GM18867 (cell line): ENCODE measurements at regions not wholly inside any gene's neighbourhood (a gene's known extent, or its start where the extent isn't known, plus 50 kb on each side); places are given as distances from the start of the nearest gene placed in this dataset.

Experiments
- ATAC-seq: cut with Tn5 transposase; IDR thresholded peaks from one replicate; pipeline ENCODE4 v1.9.1; 2021; ENCODE audit warnings: mild to moderate bottlenecking, moderate library complexity; ENCODE audit not compliant: unreplicated experiment

GRCh38 chr10:36638462-36639155 lies 486.8 kb upstream of the ANKRD30A start:
- ATAC-seq: no peak

GRCh38 chr10:36636879-36637278 lies 488.5 kb upstream of the ANKRD30A start:
- no peak for ATAC-seq

GRCh38 chr10:36636285-36636839 lies 489.0 kb upstream of the ANKRD30A start:
- no peak for ATAC-seq

DNA sequence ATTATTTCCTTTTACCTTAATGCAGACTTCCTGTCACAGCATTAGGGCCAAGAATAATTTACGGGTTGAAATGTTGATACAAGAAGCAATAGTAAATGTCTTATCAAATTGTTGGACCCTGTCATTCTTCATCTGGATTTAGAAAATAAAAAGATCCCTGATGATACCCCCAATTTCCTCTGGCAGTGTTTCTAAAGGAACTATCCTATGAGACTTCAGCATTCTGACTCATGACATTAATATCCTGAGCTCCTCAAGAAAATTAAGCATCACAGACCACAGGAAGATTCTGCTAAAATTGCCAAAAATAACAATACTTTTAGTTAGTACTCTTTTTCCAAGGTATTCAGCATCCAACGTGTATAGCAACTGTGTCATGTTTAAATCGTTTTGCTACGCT lies 490.5 kb upstream of the ANKRD30A start:
- ATAC-seq: no peak

- no peak for ATAC-seq
Observed at GRCh38 chr10:36630267-36630666, 495.1 kb upstream of the ANKRD30A start.

DNA sequence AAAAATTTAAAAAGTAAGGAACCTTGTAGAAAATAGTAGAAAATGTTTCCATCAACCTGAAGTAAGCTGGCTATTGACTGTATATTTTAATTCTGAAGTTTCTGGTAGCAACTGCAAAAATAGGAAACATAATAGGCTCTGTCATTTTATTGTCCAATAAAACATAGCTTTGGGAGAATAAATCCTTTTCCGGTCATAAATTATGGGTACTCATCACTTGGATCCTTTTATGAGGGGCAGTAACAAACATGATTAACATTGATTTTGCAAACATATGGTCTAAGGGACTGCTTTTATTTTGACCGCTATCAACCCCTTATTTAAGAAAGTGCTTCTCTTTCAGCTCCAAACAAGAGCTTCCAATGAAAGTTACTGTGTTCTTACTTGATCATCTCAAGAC lies 495.9 kb upstream of the ANKRD30A start:
- no peak for ATAC-seq

- ATAC-seq: no peak
Observed at GRCh38 chr10:36624551-36625100, 500.8 kb upstream of the ANKRD30A start.

GRCh38 chr10:36621346-36621745 lies 504.1 kb upstream of the ANKRD30A start:
- ATAC-seq: no peak

GRCh38 chr10:36612436-36612835 lies 513.0 kb upstream of the ANKRD30A start:
- ATAC-seq: no peak

- ATAC-seq: no peak
Observed at GRCh38 chr10:36608866-36609265, 516.5 kb upstream of the ANKRD30A start.

DNA sequence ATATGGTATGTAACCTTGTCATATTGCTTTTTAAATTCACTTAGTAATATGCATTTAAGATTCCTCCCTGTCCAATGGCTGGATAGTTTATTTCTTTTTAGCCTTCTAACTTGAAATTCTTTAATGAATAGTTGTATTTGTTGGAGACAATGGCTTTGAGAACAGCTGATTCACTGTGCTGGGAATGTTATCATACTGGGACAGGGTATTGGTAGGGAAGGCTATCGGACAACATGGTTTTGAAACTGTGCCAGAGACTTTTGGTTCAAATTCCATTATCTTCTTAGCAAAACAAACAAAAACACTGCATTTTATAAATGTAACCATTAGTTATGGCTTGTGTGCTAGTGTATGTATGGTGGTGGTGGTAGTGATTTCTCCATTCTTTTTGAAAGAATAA lies 517.1 kb upstream of the ANKRD30A start:
- ATAC-seq: no peak

DNA sequence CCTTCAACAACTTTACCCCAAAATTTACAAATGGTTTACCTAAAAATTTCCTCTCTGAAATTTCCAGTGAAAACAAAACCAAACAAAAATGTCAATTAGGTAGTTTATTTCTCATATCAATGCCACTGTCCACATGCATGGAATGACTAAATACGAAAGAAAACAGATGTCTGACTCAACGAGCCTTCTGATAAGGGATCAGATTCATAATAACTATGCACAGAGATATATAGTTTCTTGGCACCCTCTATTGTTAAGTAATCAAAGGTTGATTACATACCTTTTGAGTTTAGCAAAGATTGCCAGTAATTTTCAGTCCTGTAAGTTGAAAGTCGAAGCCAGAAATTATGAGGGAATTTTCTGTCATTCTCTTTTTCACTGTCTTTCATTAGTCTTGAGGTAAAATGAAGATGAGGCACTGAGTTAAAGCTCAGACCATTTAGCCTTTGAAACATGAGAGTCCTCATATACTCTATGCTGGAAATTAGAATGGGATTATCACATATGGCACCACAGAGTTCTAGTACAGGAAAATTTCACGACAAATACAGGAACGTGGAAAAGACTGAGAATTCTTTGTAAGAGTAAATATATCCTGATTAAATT lies 519.1 kb upstream of the ANKRD30A start:
- ATAC-seq: no peak

- ATAC-seq: no peak
Observed at GRCh38 chr10:36604316-36604715, 521.1 kb upstream of the ANKRD30A start.

DNA sequence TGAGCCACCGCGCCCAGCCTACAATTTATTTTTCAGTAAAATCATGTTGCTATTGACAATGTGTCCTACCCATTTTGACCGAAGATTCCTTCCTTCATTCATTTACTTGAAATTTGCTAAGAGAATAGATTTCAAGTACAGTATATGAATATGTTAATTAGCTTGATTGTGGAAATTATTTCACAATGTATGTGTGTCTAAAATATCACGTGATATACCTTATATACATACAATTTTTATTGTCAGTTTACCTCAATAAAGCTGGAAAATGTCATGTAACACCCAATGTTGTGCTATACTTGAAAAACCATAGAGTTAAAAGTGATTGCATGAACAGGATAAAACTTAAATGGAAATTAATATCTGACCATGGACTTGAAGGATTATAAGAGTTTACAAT lies 521.7 kb upstream of the ANKRD30A start:
- ATAC-seq: no peak

GRCh38 chr10:36602374-36602773 lies 523.0 kb upstream of the ANKRD30A start:
- no peak for ATAC-seq

GRCh38 chr10:36597756-36598320 lies 527.6 kb upstream of the ANKRD30A start:
- ATAC-seq: no peak

DNA sequence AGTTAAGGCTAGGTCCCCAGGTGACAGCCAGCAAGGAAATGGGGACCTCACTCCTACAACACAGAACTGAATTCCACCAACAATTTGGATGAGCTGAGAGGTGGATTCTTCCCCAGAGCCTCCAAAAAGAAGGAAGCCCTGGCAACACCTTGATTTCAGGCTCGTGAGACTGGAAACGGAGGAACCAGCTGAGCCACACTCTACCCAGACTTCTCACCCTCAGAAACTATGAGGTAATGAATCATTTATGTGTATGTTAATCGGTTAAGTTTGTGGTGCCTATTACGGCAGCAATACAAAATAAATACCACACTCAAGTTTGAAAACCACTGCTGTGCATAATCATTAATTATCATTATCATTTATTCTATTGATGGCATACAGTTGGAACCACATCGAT lies 532.4 kb upstream of the ANKRD30A start:
- ATAC-seq: no peak

DNA sequence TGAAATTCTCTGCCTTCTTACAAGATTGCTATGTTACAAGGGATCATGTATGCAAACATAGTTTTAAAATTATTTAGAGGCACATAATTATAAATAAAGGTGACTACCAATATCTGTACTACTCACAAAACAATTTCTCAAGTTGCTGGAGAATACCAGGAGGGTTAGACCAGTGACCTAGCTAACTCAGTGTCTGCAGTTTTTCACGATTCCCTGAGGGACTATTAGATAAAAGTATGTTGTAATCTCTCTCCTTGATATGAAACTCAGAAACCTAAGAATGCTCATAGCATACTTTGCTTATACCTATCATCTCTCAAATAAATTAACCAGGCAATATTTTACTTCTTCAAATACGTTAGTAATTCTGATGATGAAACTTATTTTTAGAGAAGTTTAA lies 534.0 kb upstream of the ANKRD30A start:
- ATAC-seq: no peak

- no peak for ATAC-seq
Observed at GRCh38 chr10:36583690-36584089, 541.7 kb upstream of the ANKRD30A start.

DNA sequence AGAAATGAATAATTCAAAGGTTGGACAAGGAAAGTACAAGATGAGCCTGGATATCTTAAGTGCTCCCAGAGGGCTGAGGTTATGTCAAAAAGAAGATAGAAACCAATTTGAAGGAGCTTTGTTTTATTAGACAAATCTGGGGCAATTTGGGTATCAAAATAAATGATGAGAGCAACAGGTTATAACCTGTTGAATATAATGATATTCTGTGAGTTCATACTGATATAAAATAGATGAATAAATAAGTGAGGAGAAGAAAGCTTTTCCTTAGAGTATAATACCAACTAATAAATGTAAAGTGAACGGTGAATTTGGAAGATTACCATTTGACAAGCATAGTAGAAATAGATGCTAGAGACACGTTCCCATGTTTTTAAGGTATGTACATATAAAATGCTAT lies 544.2 kb upstream of the ANKRD30A start:
- ATAC-seq: no peak

GRCh38 chr10:36578306-36578705 lies 547.1 kb upstream of the ANKRD30A start:
- no peak for ATAC-seq

GRCh38 chr10:36577126-36577525 lies 548.3 kb upstream of the ANKRD30A start:
- no peak for ATAC-seq
